Stimulated activated CD4-positive, alpha-beta T cell treated with anti-CD3 and anti-CD28 coated beads, TNF-alpha, amount 100 ng/mL, for 48 hours (primary cell): ENCODE measurements at regions not wholly inside any gene's neighbourhood (a gene's known extent, or its start where the extent isn't known, plus 50 kb on each side); places are given as distances from the start of the nearest gene placed in this dataset.

Experiments
- DNase-seq, 3 donors: peaks; one replicate each; pipeline ENCODE4 v3.0.0-alpha.2; 2020; ENCODE audit warnings: low read depth in 3 of 3

DNA sequence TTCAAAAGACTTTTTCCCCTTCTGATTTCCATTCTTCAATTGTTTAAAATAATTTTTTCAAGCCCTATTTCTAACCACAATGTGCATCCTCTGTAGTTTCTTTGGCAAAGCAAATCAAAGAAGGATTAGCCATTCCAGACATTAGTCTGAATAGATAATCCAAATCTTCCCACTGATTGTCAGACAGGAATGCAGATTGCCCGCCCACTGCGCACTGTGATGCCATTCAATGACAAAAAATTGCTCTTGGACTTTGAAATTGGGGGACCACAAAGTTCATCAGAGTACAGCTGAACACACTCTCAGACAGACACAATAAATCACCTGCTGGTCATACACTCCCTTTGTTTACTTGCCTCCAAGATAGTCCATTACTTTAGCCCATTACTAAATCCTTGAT lies 216.5 kb upstream of the DKK2 start:
- no peak for DNase-seq

- DNase-seq, result no peak
These were observed 212.5 kb upstream of the DKK2 start for GRCh38 chr4:107248571-107248970.

DNA sequence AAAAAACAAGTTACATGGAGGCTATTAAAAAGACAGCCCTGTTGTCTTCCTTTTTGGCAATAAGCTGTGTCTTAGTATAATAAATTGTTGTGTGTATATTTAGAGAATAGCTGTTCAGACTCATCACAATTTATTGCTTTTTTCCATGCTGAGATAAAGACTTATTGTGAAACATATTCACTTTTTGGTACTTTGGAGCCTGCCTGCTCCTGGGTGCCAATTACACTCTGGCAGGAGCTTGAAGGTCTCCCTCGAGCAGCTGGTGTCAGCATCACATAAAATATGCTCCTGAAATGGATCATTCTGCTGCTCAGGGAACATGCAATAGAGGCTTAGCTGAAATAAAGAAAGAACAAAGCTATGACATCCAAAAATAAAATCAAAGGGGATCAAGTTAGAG lies 211.6 kb upstream of the DKK2 start:
- no peak for DNase-seq

DNA sequence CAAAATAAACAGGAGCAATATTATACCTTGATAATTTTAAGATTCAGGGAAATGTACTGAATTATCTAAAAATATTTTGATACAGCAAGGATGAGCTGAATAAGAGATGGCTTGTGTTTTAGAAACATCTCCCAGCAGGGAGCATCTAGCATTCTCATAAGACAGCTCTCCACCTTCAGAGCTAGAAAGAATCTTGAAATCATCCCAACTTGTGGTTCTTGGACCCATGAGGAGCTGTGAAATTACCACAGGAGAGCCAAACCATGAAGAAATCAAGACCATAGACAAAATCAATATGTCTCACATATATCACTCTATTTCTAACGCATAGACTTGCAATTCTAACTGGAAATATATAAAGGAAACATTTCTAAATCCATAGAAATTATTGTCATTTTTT lies 210.6 kb upstream of the DKK2 start:
- DNase-seq, result no peak

- no peak for DNase-seq
These were observed 207.1 kb upstream of the DKK2 start for GRCh38 chr4:107243141-107243781.

DNA sequence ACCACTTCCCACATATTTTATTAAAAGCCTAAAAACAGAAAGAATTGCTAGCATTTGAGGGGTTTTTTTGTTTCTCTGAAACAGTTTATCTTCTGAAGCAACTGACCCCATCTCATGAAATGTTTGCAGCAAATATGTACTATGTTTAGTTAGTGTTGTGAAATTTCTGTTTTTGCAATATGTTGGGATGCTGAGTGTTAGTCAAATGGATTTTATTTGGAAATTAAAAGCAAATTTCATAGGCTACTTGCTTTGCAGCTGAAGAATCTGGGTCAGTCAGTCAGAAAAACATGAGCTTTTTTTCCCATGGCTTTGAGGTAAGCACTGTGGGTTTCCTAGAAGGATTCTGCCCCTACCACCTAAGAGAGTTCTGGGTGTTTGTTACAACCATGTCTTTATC lies 184.9 kb upstream of the DKK2 start:
- DNase-seq, result no peak

DNA sequence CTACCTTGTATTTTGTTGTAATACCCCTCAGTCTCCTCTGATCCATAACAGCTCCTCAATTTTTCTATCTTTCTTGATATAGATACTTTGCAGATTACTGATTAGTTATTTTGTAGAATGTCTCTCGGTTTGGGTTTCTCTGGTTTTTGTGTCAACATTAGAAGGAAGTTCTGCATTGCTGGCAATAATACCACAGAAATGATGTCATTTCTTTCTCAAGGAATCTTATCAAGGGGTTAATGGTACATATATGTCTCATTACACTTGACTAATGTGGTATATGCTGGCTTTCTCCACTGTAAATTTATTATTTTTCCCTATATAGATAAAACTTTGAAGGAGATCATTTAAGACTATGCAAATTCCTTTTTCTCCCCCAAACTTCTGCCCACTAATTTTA lies 183.6 kb upstream of the DKK2 start:
- DNase-seq, result no peak

DNA sequence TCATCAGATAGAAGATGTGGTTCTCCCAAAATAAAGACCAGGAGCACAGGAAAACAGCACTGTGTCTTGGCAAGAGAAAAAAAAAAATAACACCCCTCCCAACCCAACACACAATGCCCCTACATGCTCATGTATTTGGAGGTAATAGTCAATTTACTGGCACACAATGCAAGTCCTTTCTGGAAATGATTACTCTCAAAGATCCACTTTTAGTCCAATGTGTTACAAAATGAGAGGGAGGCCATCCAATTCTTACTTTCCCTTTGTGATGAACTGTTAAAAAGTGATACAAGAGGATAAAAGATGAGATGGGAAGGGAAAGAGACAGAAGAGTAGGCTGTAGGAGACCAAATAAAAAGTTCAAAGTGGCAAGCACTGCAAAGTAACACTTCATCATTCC lies 180.3 kb upstream of the DKK2 start:
- DNase-seq, result no peak

DNA sequence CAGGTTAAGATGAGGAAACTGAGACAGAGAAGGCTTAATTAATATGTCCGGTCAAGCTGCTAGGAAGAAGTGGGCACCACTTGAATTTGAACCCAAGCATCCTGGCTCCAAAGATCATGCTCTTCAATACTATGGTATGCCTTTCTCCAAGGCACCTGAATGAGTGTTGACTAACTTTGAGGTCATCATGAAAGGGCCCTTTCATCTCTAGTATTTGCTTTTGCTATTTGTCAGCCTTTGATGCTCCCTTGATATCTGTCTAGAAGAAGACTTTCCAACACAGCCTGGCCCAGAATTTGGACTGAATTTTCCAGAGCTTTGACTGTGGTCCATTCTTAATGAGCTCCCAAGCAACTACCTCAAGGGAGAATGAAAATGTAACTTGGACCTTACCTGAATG lies 179.1 kb upstream of the DKK2 start:
- no peak for DNase-seq

GRCh38 chr4:107213880-107214279 lies 177.8 kb upstream of the DKK2 start:
- no peak for DNase-seq

- DNase-seq, result no peak
These were observed 177.3 kb upstream of the DKK2 start for GRCh38 chr4:107213410-107213809.

DNA sequence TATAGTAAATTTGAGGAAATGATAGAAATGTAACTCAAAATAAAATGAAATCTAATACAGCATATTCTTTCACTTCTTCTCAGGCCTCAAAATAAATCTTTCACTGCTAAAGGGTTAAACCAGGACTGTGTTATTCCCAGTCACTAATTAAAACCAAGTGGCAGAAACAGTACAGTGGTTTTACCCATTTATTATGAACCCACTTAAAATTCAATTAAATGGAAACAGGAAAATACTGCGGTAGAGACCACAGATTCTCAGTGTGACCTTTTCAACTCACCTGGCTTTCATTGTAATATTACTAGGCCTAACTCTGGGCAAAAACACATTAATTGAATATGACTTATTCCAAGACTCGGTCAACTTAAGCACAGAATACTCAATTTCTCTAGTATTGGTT lies 176.5 kb upstream of the DKK2 start:
- DNase-seq, result no peak

GRCh38 chr4:107210450-107211239 lies 174.5 kb upstream of the DKK2 start:
- DNase-seq, result no peak

DNA sequence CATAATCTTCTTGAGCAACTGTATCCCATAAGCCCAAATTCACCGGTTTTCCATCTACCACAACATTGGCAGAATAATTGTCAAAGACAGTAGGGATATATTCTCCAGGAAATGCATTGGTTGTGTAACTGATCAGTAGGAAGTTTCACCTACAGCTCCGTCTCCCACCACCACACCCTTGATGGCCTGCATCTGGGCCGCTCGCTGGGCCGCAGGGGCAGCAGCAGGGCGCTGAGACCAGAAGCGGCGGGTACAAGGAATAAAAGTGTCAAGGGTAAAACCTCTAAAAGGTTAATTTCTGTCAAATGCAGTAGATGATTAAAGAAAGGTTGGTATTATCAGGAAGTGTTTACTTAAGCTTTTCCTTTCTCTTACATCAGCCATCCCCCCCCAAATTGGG lies 167.6 kb upstream of the DKK2 start:
- no peak for DNase-seq

DNA sequence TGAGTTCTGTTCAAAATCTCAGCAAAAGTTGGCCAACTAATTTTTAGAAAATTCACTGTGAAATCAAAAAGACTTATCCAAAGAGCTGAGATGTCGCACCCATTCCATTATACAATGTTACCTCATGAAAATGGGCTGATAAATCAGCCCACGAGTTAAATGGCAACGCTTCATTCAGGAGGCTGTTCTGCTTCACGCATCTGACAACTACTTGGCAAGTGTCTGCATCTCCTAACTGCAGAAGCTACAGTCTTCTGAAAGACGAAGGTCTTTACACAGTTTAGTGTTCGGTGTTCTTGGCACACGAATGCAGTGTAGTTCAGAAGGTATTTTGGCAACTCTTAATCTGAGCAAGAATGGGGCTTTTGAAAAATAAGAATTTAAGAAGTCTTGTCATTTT lies 166.6 kb upstream of the DKK2 start:
- DNase-seq, result no peak

GRCh38 chr4:107197121-107197520 lies 161.0 kb upstream of the DKK2 start:
- no peak for DNase-seq

DNA sequence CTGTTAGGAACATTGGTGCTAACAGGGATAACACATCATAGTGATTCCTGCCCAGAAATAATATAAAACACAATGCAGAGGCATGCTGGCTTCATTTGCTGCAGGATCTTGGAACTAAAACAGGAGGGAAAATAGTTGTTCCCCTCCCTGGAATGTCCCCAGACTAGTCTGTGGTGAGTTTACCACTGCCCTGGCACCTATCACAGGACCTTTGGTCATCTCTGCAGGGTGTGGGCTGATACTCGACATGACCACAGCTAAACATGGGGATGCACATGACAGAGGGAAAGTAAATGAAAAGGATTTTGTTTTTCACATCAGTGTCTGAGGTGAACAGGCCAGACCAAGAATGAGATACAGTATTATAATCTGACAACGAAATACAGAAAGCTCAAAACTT lies 160.2 kb upstream of the DKK2 start:
- DNase-seq, result no peak

DNA sequence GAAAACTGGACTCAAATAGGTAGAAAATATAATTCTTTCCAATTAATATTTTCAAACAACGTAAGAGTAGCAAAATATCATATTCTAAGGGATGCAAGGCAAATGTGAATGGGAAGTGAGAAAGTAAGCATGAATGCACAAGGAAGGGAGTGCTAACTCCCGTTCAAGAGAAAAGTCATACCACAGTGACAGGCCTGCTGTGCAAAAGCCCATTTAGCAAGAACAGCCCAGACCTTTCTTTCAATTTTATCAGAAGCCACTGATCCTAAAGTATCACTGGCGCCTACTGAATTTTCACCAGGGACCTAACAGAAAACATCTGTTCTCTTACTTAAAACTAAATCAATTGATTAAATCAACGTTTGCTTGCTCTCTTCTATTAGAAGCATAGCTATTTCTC lies 157.9 kb upstream of the DKK2 start:
- DNase-seq, result no peak

- no peak for DNase-seq
These were observed 156.5 kb upstream of the DKK2 start for GRCh38 chr4:107192601-107193000.

GRCh38 chr4:107187091-107187490 lies 151.0 kb upstream of the DKK2 start:
- DNase-seq, result no peak

DNA sequence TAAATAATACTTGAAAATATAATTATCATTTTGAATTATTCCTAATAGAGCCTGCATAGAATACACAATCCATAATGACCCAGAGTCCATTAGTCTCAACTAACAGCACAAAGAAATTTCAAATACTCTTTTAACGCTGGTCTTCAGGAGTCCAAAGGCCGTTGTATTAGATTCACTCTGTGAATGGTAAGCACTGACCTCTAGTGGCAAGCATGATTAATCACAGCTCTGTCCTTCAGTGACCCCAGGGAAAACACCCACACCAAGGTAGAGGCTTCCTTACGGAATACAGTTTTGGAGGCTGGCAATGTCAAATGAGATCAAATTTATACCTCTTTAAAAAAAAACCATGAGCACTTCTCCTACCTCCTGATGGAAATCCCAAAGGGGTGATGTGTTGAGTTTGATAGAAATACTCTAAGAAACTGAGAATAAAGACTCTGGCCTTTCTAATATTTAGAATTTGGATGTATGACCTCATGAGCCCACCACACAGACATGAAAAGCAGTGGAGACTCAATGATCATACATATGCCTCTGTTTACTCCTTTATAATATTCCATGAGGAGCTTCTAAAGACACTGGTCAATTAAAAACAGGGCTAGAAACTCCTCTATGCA lies 147.2 kb upstream of the DKK2 start:
- peak in 1 of 3 donors; percentile 0 for DNase-seq

GRCh38 chr4:107182347-107182746 lies 146.2 kb upstream of the DKK2 start:
- no peak for DNase-seq

DNA sequence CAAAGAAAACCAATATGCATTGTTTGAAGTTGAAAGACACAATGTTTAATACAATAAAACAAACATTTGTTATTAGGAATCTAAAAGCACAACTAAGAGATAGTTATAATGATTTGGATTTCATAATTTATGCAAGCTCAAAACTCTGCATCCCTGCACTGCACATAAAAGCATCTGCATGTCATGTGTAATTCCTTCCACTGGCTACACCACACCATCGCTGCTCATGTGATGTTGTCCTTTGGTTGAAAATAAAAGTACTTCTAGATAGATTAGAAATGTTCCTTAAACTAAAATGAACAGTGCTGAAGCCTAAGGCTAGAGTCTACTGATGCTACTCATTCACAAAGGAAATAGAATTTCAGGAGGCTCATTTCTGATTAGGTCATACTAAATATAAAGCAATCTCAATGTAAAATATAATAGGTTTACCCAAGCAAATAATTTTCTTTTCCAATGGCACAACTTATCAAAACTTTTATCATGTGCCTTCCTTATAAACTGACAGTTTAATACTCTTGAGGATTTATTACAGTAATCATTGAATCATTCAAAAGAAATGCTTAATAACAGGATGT lies 130.8 kb upstream of the DKK2 start:
- DNase-seq, result no peak
